DND-41 (cell line): ENCODE measurements at regions not wholly inside any gene's neighbourhood (a gene's known extent, or its start where the extent isn't known, plus 50 kb on each side); places are given as distances from the start of the nearest gene placed in this dataset.

Experiments used
- ATAC-seq: fragments of 200-7000 bp; cut with Tn5 transposase; 3 replicates; pipeline ENCODE4 v1.9.1; 2021; ENCODE audit warnings: low read depth; ENCODE audit not compliant: insufficient read depth
- DNase-seq: peaks from one replicate; pipeline ENCODE4 v3.0.0-alpha.2; 2020
- H2AFZ ChIP-seq: 2 replicates; pipeline ENCODE4 v1.6.0; 2012; ENCODE audit warnings: low read depth, low read length
- H3K27ac ChIP-seq: 2 replicates; pipeline ENCODE4 v1.5.1; 2012; ENCODE audit warnings: low read length, inconsistent platforms
- H3K27me3 ChIP-seq: fragments of 200-600 bp; sonication (generic); 2 replicates; pipeline ENCODE4 v1.6.0; 2012; ENCODE audit warnings: low read length, mild to moderate bottlenecking, inconsistent platforms; ENCODE audit not compliant: insufficient read depth, poor library complexity
- H3K36me3 ChIP-seq: 2 replicates; pipeline ENCODE4 v1.5.1; 2012; ENCODE audit warnings: low read length, inconsistent platforms; ENCODE audit not compliant: insufficient read depth
- H3K4me1 ChIP-seq: 2 replicates; pipeline ENCODE4 v1.5.1; 2012; ENCODE audit warnings: mild to moderate bottlenecking, low read length; ENCODE audit not compliant: insufficient read depth
- H3K4me2 ChIP-seq: 2 replicates; pipeline ENCODE4 v1.6.0; 2012; ENCODE audit warnings: mild to moderate bottlenecking, moderate library complexity, low read length, inconsistent platforms; ENCODE audit not compliant: insufficient read depth
- H3K4me3 ChIP-seq, 2 experiments: fragments of 200-600 bp in 1 of 2; shearing (Covaris generic) in 1 of 2; 2 replicates each; pipeline ENCODE4 v1.5.1; 2012 to 2016; ENCODE audit warnings: inconsistent platforms in 2 of 2, low read length in 2 of 2, mild to moderate bottlenecking in 2 of 2, low read depth in 1 of 2, moderate library complexity in 1 of 2
- H3K79me2 ChIP-seq: 2 replicates; pipeline ENCODE4 v1.6.0; 2012; ENCODE audit warnings: low read length, inconsistent platforms; ENCODE audit not compliant: insufficient read depth
- H3K9ac ChIP-seq: 2 replicates; pipeline ENCODE4 v1.6.0; 2012; ENCODE audit warnings: low read depth, mild to moderate bottlenecking, inconsistent platforms, low read length, moderate library complexity
- H3K9me3 ChIP-seq: 2 replicates; pipeline ENCODE4 v1.5.1; 2012; ENCODE audit warnings: low read length, moderate library complexity, mild to moderate bottlenecking, inconsistent platforms; ENCODE audit not compliant: insufficient read depth, severe bottlenecking
- H4K20me1 ChIP-seq: 2 replicates; pipeline ENCODE4 v1.6.0; 2012; ENCODE audit warnings: low read length; ENCODE audit not compliant: insufficient read depth
- CTCF ChIP-seq: IDR thresholded peaks from 2 replicates; pipeline ENCODE4 v1.5.1; 2012; ENCODE audit warnings: borderline replicate concordance, low read length, moderate library complexity, mild to moderate bottlenecking; ENCODE audit not compliant: poor library complexity, severe bottlenecking; ENCODE audit errors: extremely low read depth
- EZH2 ChIP-seq: IDR thresholded peaks from 3 replicates; pipeline ENCODE4 v1.6.1; 2012; ENCODE audit warnings: borderline replicate concordance, low read depth, mild to moderate bottlenecking, moderate library complexity, low read length, inconsistent platforms; ENCODE audit not compliant: severe bottlenecking

DNA sequence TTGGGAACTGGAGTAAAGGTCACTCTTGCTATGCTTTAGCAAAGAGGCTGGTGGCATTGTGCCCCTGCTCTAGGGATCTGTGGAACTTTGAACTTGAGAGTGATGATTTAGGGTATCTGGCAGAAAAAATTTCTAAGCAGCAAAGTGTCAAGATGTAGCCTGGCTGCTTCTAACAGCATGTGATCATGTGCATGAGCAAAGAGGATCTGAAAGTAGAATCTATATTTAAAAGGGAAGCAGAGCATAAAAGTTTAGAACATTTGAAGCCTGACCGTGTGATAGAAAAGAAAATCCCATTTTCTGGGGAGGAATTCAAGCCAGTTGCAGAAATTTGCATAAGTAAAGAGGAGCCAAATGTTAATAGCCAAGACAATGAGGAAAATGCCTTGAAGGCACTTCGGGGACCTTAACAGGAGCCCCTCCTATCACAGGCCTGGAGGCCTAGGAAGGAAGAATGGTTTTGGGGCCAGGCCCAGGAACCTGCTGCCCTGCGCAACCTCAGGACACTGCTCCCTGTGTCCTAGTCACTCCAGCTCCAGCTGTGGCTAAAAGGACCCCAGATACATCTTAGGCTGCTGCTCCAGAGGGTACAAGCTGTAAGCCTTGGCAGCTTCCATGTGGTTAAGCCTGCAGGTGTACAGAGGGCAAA is 212.2 kb upstream of the LINGO1 start:
- Histone ChIP-seq H3K27ac (no peak overlapping the region), H3K9me3 (no peaks in the 10 kb centered on the region), H2AFZ (no peak overlapping the region), H4K20me1 (no peaks in the 10 kb centered on the region), H3K79me2 (no peaks in the 10 kb centered on the region), H3K27me3 (peaks cover 10% of the 10 kb centered on the region), H3K4me1 (no peaks in the 10 kb centered on the region), H3K9ac (no peak overlapping the region), H3K4me2 (no peak overlapping the region), H3K36me3 (no peaks in the 10 kb centered on the region), H3K4me3 (no peak overlapping the region)
- DNase-seq: no peak
- TF ChIP-seq CTCF (no peak), EZH2 (no peak)
- no peak for ATAC-seq

DNA sequence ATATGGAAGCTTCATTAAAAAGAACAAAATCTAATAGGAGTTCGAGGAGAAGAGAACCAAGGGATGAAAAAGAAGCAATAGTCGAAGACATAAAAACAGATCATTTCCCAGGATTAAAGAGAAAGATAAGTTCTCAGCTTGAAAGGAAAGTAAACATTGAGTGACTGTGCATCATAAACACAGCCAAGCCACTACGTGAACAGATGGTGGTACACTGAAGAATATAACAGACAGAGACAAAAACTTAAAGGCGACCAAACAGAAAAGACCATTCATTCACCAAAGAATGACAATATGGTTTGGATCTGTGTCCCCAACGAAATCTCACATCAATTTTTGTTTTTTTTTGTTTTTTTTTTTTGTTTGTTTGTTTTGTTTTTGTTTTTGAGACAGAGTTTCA is 210.8 kb upstream of the LINGO1 start:
- Histone ChIP-seq H2AFZ (no peak overlapping the region), H3K4me3 (no peak overlapping the region), H3K4me1 (no peaks in the 10 kb centered on the region), H3K4me2 (no peak overlapping the region), H3K9ac (no peak overlapping the region), H3K79me2 (no peaks in the 10 kb centered on the region), H3K36me3 (no peaks in the 10 kb centered on the region), H3K27ac (no peak overlapping the region), H3K27me3 (peaks cover 9% of the 10 kb centered on the region), H3K9me3 (no peaks in the 10 kb centered on the region), H4K20me1 (no peaks in the 10 kb centered on the region; the same call in 1 of the 2 replicates)
- DNase-seq: no peak
- no peak for ATAC-seq
- no peak for TF ChIP-seq CTCF
- no peak for TF ChIP-seq EZH2

DNA sequence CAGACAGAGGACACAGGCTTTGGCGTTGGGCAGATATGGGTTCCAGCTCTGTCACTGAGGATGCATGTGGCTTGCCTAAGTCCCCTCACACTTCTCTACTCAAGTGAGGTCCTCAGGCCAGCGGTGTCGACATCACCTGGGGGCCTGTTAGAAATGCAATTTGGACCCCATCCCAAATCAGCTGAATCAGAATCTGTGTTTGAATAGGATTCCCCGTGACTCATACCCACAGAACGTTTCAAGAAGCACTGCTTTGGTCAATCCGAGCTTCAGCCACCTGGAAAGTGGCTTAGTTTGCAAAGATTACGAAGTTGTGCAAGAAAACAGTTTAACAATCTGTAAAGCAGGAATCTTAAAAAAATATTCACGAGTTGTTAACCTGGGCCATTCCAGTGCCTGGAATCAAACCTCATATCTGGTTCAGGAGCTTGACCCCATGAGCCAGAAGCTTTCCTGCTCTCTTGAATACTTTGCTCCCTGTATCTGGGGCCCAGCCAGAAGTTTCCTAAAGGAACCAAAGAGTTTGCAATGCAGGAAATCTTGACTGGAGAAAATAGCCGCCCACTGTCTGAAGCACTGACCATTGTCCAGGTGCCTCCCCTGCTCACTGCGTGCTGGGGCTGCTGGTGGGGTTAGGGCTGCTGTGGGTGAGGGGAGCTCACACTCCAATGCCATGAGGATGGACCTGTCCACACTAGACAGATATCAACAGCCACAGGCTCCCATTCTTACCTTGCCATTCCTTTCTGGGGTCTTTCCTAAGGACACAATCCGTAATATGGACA is 208.5 kb upstream of the LINGO1 start:
- Histone ChIP-seq H3K9me3 (no peaks in the 10 kb centered on the region), H3K4me2 (no peak overlapping the region), H3K27me3 (peaks cover 18% of the 10 kb centered on the region), H3K4me1 (no peaks in the 10 kb centered on the region), H3K4me3 (no peak overlapping the region), H3K9ac (no peak overlapping the region), H4K20me1 (no peaks in the 10 kb centered on the region; the same call in 1 of the 2 replicates), H2AFZ (no peak overlapping the region), H3K79me2 (no peaks in the 10 kb centered on the region), H3K36me3 (no peaks in the 10 kb centered on the region), H3K27ac (no peak overlapping the region)
- DNase-seq (no peak), ATAC-seq (no peak)
- TF ChIP-seq CTCF (no peak), EZH2 (no peak)
